Breast epithelium (tissue), 3 donors: ENCODE measurements at regions not wholly inside any gene's neighbourhood (a gene's known extent, or its start where the extent isn't known, plus 50 kb on each side); places are given as distances from the start of the nearest gene placed in this dataset.

Experiments used
- CTCF ChIP-seq, 3 donors: fragments of 450-650 bp; IDR thresholded peaks; one replicate each; pipeline ENCODE4 v1.5.1; 2016 to 2017; ENCODE audit warnings: antibody characterized with exemption in 3 of 3, mild to moderate bottlenecking in 3 of 3, moderate library complexity in 3 of 3
- POLR2A ChIP-seq: fragments of 450-650 bp; IDR thresholded peaks from one replicate; pipeline ENCODE4 v1.6.1; 2016; ENCODE audit warnings: antibody characterized with exemption, mild to moderate bottlenecking, moderate library complexity
- POLR2AphosphoS5 ChIP-seq, 3 donors: sonication (generic); formaldehyde crosslinking; IDR thresholded peaks; one replicate each; pipeline ENCODE4 v1.6.1; 2017; ENCODE audit warnings: antibody characterized with exemption in 3 of 3

GRCh38 chr5:115354246-115354645, 57.8 kb upstream of the CCDC112 start:
- TF ChIP-seq CTCF (IDR thresholded peaks at IDR 0.05): no peak
- TF ChIP-seq POLR2AphosphoS5 (IDR thresholded peaks at IDR 0.05): no peak
- TF ChIP-seq POLR2A: no peak
